Motor neuron (in vitro differentiated cells): ENCODE measurements at regions not wholly inside any gene's neighbourhood (a gene's known extent, or its start where the extent isn't known, plus 50 kb on each side); places are given as distances from the start of the nearest gene placed in this dataset.

Experiments
- ATAC-seq, 8 experiments: fragments of 200-7000 bp; cut with Tn5 transposase; replicated peaks in 6 of 8; 2 replicates each; pipeline ENCODE4 v1.8.0; 2021; ENCODE audit warnings: mild to moderate bottlenecking in 8 of 8, moderate library complexity in 8 of 8
- H3K27ac ChIP-seq, 2 donors: fragments of 250-450 bp; sonication (Bioruptor Pico); 2 replicates each; pipeline ENCODE4 v1.9.0; 2021; ENCODE audit warnings: antibody characterized with exemption in 2 of 2, mild to moderate bottlenecking in 2 of 2, moderate library complexity in 1 of 2
- H3K4me1 ChIP-seq, 2 donors: fragments of 250-450 bp; sonication (Bioruptor Pico); replicated peaks in 1 of 2; 2 replicates each; pipeline ENCODE4 v1.6.1; 2021; ENCODE audit warnings: antibody characterized with exemption in 2 of 2, mild to moderate bottlenecking in 2 of 2, moderate library complexity in 1 of 2
- H3K4me3 ChIP-seq, 5 donors: fragments of 250-450 bp; sonication (Bioruptor Pico); 2 replicates each; pipeline ENCODE4 v1.9.0; 2021; ENCODE audit warnings: antibody characterized with exemption in 5 of 5, mild to moderate bottlenecking in 5 of 5, moderate library complexity in 4 of 5
- WGBS, 10 experiments: fragments of 450-650 bp; shearing (Covaris generic); methylation state at CpG; one replicate each; pipeline ENCODE4 v1.0.0; 2022; 5-methylcytosine and 5-hydroxymethylcytosine counted together
- in situ Hi-C, 9 experiments: fragments of 400-800 bp; cut with MboI; loops; one replicate each; pipeline ENCODE4 v1.15.0; 2021; ENCODE audit warnings: low sequenced_read_pairs in 9 of 9, low pct_unique_long_range_greater_than_20kb in 2 of 9; ENCODE audit not compliant: unreplicated experiment in 9 of 9

- WGBS, 10 experiments = 33 to 88% (median 80%) methylated on average over 1 to 10 of the region's 11 CpGs; no CpG with 5 or more reads in 1 of the 10 experiments
- ATAC-seq = no peak
- in situ Hi-C loops = loop anchor here in 4 of 9 experiments (25.0 kb wide), 2 partner anchors 296 to 321 kb away; no protein-coding TSS in a partner anchor
- H3K4me3 ChIP-seq = no peak overlapping the region
- H3K4me1 ChIP-seq = peaks cover 0 to 4% of the 10 kb centered on the region in 2 donors
- H3K27ac ChIP-seq = no peak overlapping the region
Measured at GRCh38 chr1:48058135-48059025, 61.2 kb upstream of the TRABD2B start.

GRCh38 chr1:48057249-48057648 lies 60.1 kb upstream of the TRABD2B start:
- H3K4me1 ChIP-seq = peaks cover 7 to 8% of the 10 kb centered on the region in 2 donors
- H3K27ac ChIP-seq = no peak overlapping the region
- in situ Hi-C loops = loop anchor here in 4 of 9 experiments (25.0 kb wide), 2 partner anchors 295 to 320 kb away; no protein-coding TSS in a partner anchor
- no peak overlapping the region for H3K4me3 ChIP-seq
- WGBS, 10 experiments = 71 to 90% (median 82%) methylated on average over 1 to 2 of the region's 2 CpGs; no CpG with 5 or more reads in 5 of the 10 experiments
- no peak for ATAC-seq

- Histone ChIP-seq H3K4me3 (no peak overlapping the region), H3K4me1 (peaks cover 16 to 18% of the 10 kb centered on the region in 2 donors), H3K27ac (no peak overlapping the region)
- 30 to 88% (median 50%) methylated on average over 1 to 8 of the region's 9 CpGs; no CpG with 5 or more reads in 1 of the 10 experiments for WGBS, 10 experiments
- ATAC-seq = peak in 2 of 8 experiments; percentile 64 to 72
- in situ Hi-C loops = loop anchor here in 4 of 9 experiments (25.0 kb wide), 2 partner anchors 294 to 319 kb away; no protein-coding TSS in a partner anchor
Measured at GRCh38 chr1:48055876-48056764, 58.9 kb upstream of the TRABD2B start.

GRCh38 chr1:48054232-48054631 lies 57.0 kb upstream of the TRABD2B start:
- Histone ChIP-seq H3K4me3 (no peak overlapping the region), H3K27ac (no peak overlapping the region), H3K4me1 (peaks cover 26 to 29% of the 10 kb centered on the region in 2 donors)
- in situ Hi-C loops = loop anchor here in 4 of 9 experiments (25.0 kb wide), 2 partner anchors 292 to 317 kb away; no protein-coding TSS in a partner anchor
- ATAC-seq = no peak

GRCh38 chr1:48052923-48053291 lies 55.7 kb upstream of the TRABD2B start:
- Histone ChIP-seq H3K4me1 (peaks cover 39 to 42% of the 10 kb centered on the region in 2 donors), H3K27ac (no peak overlapping the region), H3K4me3 (no peak overlapping the region)
- WGBS, 10 experiments = 43 to 100% (median 92%) methylated on average over 1 of the region's 1 CpG; no CpG with 5 or more reads in 3 of the 10 experiments
- no peak for ATAC-seq
- in situ Hi-C loops = loop anchor here in 4 of 9 experiments (25.0 kb wide), 2 partner anchors 291 to 316 kb away; no protein-coding TSS in a partner anchor

GRCh38 chr1:48051466-48052126 lies 54.4 kb upstream of the TRABD2B start:
- Histone ChIP-seq H3K4me1 (peaks cover 49 to 55% of the 10 kb centered on the region in 2 donors), H3K4me3 (no peak overlapping the region), H3K27ac (no peak overlapping the region)
- no peak for ATAC-seq
- 65 to 100% (median 79%) methylated on average over 1 to 5 of the region's 5 CpGs; no CpG with 5 or more reads in 4 of the 10 experiments for whole genome bisulfite sequencing, 10 experiments
- in situ Hi-C loops = loop anchor here in 4 of 9 experiments (25.0 kb wide), 2 partner anchors 289 to 314 kb away; no protein-coding TSS in a partner anchor

- in situ Hi-C loops = loop anchor here in 6 of 9 experiments (10.0 to 25.0 kb wide), 3 partner anchors 288 to 315 kb away; no protein-coding TSS in a partner anchor
- ATAC-seq = no peak
- H3K4me3 ChIP-seq = no peak overlapping the region
- peaks cover 49 to 55% of the 10 kb centered on the region in 2 donors for H3K4me1 ChIP-seq
- no peak overlapping the region for H3K27ac ChIP-seq
- 74 to 100% (median 88%) methylated on average over 1 to 8 of the region's 8 CpGs; no CpG with 5 or more reads in 2 of the 10 experiments for WGBS, 10 experiments
Measured at GRCh38 chr1:48049823-48050535, 52.8 kb upstream of the TRABD2B start.

- Histone ChIP-seq H3K4me1 (peaks cover 49 to 55% of the 10 kb centered on the region in 2 donors), H3K27ac (peak overlapping the region; percentile 21 to 84), H3K4me3 (no peak overlapping the region)
- peak in 3 of 8 experiments; percentile 13 to 32 (median 13) for ATAC-seq
- in situ Hi-C loops = loop anchor here in 2 of 9 experiments (10.0 to 25.0 kb wide), 2 partner anchors 312 to 314 kb away; no protein-coding TSS in a partner anchor
- WGBS, 10 experiments = 33 to 90% (median 61%) methylated on average over 1 to 6 of the region's 7 CpGs; no CpG with 5 or more reads in 4 of the 10 experiments
Measured at GRCh38 chr1:48048980-48049379, 51.8 kb upstream of the TRABD2B start.

- ATAC-seq = peak in 5 of 8 experiments; percentile 94 to 97 (median 96)
- in situ Hi-C loops = loop anchor here in 2 of 9 experiments (10.0 to 25.0 kb wide), 2 partner anchors 311 to 313 kb away; no protein-coding TSS in a partner anchor
- 20 to 80% (median 38%) methylated on average over 1 to 3 of the region's 4 CpGs; no CpG with 5 or more reads in 2 of the 10 experiments for WGBS, 10 experiments
- H3K4me1 ChIP-seq = peaks cover 51 to 55% of the 10 kb centered on the region in 2 donors
- no peak overlapping the region for H3K4me3 ChIP-seq
- peak overlapping the region; percentile 61 to 84 for H3K27ac ChIP-seq
Measured at GRCh38 chr1:48048064-48048463, 50.9 kb upstream of the TRABD2B start.

GRCh38 chr1:48047116-48047515 lies 49.9 kb upstream of the TRABD2B start:
- 0 to 87% (median 57%) methylated on average over 1 to 4 of the region's 4 CpGs; no CpG with 5 or more reads in 1 of the 10 experiments for WGBS, 10 experiments
- Histone ChIP-seq H3K4me1 (peaks cover 51 to 53% of the 10 kb centered on the region in 2 donors), H3K27ac (peak overlapping the region; percentile 35 to 84), H3K4me3 (no peak overlapping the region)
- in situ Hi-C loops = loop anchor here in 2 of 9 experiments (10.0 to 25.0 kb wide), 2 partner anchors 310 to 312 kb away; no protein-coding TSS in a partner anchor
- ATAC-seq = no peak
